ENCODE measurements at regions not wholly inside any gene's neighbourhood (a gene's known extent, or its start where the extent isn't known, plus 50 kb on each side); places are given as distances from the start of the nearest gene placed in this dataset.

DNA sequence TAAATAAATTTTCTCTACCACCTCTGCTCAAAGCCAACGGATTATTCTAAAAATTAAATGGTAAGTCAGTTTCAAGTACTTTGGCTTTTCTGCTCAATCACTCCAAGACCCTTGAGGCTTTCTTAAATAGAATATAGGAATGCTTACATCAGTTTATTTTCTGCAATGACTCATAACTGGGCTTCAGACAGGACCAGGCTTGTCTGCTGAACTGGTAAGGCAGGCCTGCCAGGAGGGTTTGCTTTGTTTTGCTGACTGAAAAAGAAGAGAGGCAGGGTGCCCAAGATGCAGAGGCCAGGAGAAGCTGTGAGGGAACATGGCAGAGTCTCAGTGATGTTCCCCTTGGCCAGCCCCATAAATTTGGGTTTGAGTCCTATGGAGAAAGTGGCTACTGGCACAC is 60.3 kb upstream of the EPB41L4A start:
- TF ChIP-seq, protein P1, sequence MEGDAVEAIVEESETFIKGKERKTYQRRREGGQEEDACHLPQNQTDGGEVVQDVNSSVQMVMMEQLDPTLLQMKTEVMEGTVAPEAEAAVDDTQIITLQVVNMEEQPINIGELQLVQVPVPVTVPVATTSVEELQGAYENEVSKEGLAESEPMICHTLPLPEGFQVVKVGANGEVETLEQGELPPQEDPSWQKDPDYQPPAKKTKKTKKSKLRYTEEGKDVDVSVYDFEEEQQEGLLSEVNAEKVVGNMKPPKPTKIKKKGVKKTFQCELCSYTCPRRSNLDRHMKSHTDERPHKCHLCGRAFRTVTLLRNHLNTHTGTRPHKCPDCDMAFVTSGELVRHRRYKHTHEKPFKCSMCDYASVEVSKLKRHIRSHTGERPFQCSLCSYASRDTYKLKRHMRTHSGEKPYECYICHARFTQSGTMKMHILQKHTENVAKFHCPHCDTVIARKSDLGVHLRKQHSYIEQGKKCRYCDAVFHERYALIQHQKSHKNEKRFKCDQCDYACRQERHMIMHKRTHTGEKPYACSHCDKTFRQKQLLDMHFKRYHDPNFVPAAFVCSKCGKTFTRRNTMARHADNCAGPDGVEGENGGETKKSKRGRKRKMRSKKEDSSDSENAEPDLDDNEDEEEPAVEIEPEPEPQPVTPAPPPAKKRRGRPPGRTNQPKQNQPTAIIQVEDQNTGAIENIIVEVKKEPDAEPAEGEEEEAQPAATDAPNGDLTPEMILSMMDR (IDR thresholded peaks at IDR 0.05): no peak
- no peak for TF ChIP-seq POLR2A (IDR thresholded peaks at IDR 0.05)

Data from heart left ventricle (tissue), 13 donors.